ENCODE measurements at regions not wholly inside any gene's neighbourhood (a gene's known extent, or its start where the extent isn't known, plus 50 kb on each side); places are given as distances from the start of the nearest gene placed in this dataset.
A peak's percentile ranks its signal among the peaks of the same experiment; 100 is the strongest.

- no peak for DNase-seq (ENCODE audit: low spot score)
- no peak overlapping the region for H3K4me3 ChIP-seq
- intact Hi-C loops (cut with DNase I), result no loop called here
- WGBS, result 64% methylated on average over 4 of the region's 4 CpGs
- no peaks in the 10 kb centered on the region for H3K9me3 ChIP-seq
- H3K27ac ChIP-seq, result no peak overlapping the region
- H3K36me3 ChIP-seq, result no peaks in the 10 kb centered on the region
- no peaks in the 10 kb centered on the region for H3K27me3 ChIP-seq (replicated peaks; ENCODE audit: insufficient read depth)
- H3K4me1 ChIP-seq (replicated peaks), result no peaks in the 10 kb centered on the region
- TF ChIP-seq CTCF (IDR thresholded peaks at IDR 0.05) (no peak), POLR2AphosphoS5 (IDR thresholded peaks at IDR 0.05) (no peak), POLR2A (IDR thresholded peaks at IDR 0.05) (no peak)
These were observed 376.6 kb upstream of the TRIB2 start for GRCh38 chr2:12340164-12340563.

- Histone ChIP-seq H3K27ac (no peak overlapping the region), H3K36me3 (no peaks in the 10 kb centered on the region), H3K9me3 (no peaks in the 10 kb centered on the region), H3K27me3 (replicated peaks; ENCODE audit: insufficient read depth) (no peaks in the 10 kb centered on the region), H3K4me3 (no peak overlapping the region), H3K4me1 (replicated peaks) (no peaks in the 10 kb centered on the region)
- TF ChIP-seq CTCF (IDR thresholded peaks at IDR 0.05), result no peak
- TF ChIP-seq POLR2AphosphoS5 (IDR thresholded peaks at IDR 0.05), result no peak
- no peak for TF ChIP-seq POLR2A (IDR thresholded peaks at IDR 0.05)
- intact Hi-C loops (cut with DNase I), result no loop called here
- WGBS, result 61% methylated on average over 1 of the region's 1 CpG
- DNase-seq (ENCODE audit: low spot score), result no peak
These were observed 375.5 kb upstream of the TRIB2 start for GRCh38 chr2:12341215-12341614.

- Histone ChIP-seq H3K27me3 (replicated peaks; ENCODE audit: insufficient read depth) (no peaks in the 10 kb centered on the region), H3K27ac (no peak overlapping the region), H3K4me1 (replicated peaks) (no peaks in the 10 kb centered on the region), H3K36me3 (no peaks in the 10 kb centered on the region), H3K9me3 (no peaks in the 10 kb centered on the region), H3K4me3 (no peak overlapping the region)
- no peak for DNase-seq (ENCODE audit: low spot score)
- intact Hi-C loops (cut with DNase I), result no loop called here
- no peak for TF ChIP-seq CTCF (IDR thresholded peaks at IDR 0.05)
- TF ChIP-seq POLR2A (IDR thresholded peaks at IDR 0.05), result no peak
- no peak for TF ChIP-seq POLR2AphosphoS5 (IDR thresholded peaks at IDR 0.05)
- 87% methylated on average over 3 of the region's 3 CpGs for WGBS
These were observed 374.8 kb upstream of the TRIB2 start for GRCh38 chr2:12341920-12342319.

- WGBS, result 97% methylated on average over 5 of the region's 5 CpGs
- Histone ChIP-seq H3K9me3 (no peaks in the 10 kb centered on the region), H3K27ac (no peak overlapping the region), H3K4me3 (no peak overlapping the region), H3K36me3 (no peaks in the 10 kb centered on the region), H3K27me3 (replicated peaks; ENCODE audit: insufficient read depth) (no peaks in the 10 kb centered on the region), H3K4me1 (replicated peaks) (no peaks in the 10 kb centered on the region)
- intact Hi-C loops (cut with DNase I), result no loop called here
- TF ChIP-seq CTCF (IDR thresholded peaks at IDR 0.05) (no peak), POLR2A (IDR thresholded peaks at IDR 0.05) (no peak), POLR2AphosphoS5 (IDR thresholded peaks at IDR 0.05) (no peak)
- no peak for DNase-seq (ENCODE audit: low spot score)
These were observed 373.6 kb upstream of the TRIB2 start for GRCh38 chr2:12343141-12343540.

- H3K27ac ChIP-seq, result no peak overlapping the region
- no peak for TF ChIP-seq CTCF (IDR thresholded peaks at IDR 0.05)
- TF ChIP-seq POLR2A (IDR thresholded peaks at IDR 0.05), result no peak
- TF ChIP-seq POLR2AphosphoS5 (IDR thresholded peaks at IDR 0.05), result peak; percentile 69
- H3K36me3 ChIP-seq, result no peaks in the 10 kb centered on the region
- no peaks in the 10 kb centered on the region for H3K27me3 ChIP-seq (replicated peaks; ENCODE audit: insufficient read depth)
- DNase-seq (ENCODE audit: low spot score), result peak; percentile 36
- H3K9me3 ChIP-seq, result no peaks in the 10 kb centered on the region
- no peaks in the 10 kb centered on the region for H3K4me1 ChIP-seq (replicated peaks)
- no peak overlapping the region for H3K4me3 ChIP-seq
- intact Hi-C loops (cut with DNase I), result no loop called here
- 32% methylated on average over 4 of the region's 4 CpGs for WGBS
These were observed 369.7 kb upstream of the TRIB2 start for GRCh38 chr2:12347066-12347493.
